ENCODE measurements at regions not wholly inside any gene's neighbourhood (a gene's known extent, or its start where the extent isn't known, plus 50 kb on each side); places are given as distances from the start of the nearest gene placed in this dataset.

GRCh38 chr4:119783189-119783983 is 154.8 kb upstream of the PDE5A start:
- no peak overlapping the region for H2AK5ac ChIP-seq (ENCODE audit: low read depth, low read length)
- H2AK9ac ChIP-seq (replicated peaks; ENCODE audit: low read depth, low read length, poor library complexity), result no peak overlapping the region
- H3K14ac ChIP-seq (replicated peaks; ENCODE audit: low read depth, low read length), result no peak overlapping the region
- ChIA-PET POLR2A (ENCODE audit: unreplicated experiment) (interaction anchor here (1.1 kb wide), 1 partner anchor 156 kb away, joined by 3 read pairs; no protein-coding TSS in a partner anchor), CTCF (no interaction called here)
- H2BK20ac ChIP-seq (ENCODE audit: low read depth, low read length), result no peak overlapping the region
- no peak for ATAC-seq (ENCODE audit: low read depth)
- H4K5ac ChIP-seq (ENCODE audit: low read depth, low read length), result no peak overlapping the region
- H3K27me3 ChIP-seq (ENCODE audit: control insufficient read depth, insufficient read depth, low read length), result no peaks in the 10 kb centered on the region
- H2BK120ac ChIP-seq (ENCODE audit: low read depth, low read length), result no peak overlapping the region
- H3K18ac ChIP-seq (ENCODE audit: low read depth, low read length), result no peak overlapping the region
- no CpG with 5 or more reads among the region's 4 CpGs for WGBS, 2 experiments (ENCODE audit: extremely low coverage in 2 of 2, insufficient read length in 1 of 2)
- TF ChIP-seq CEBPB (IDR thresholded peaks at IDR 0.05; ENCODE audit: low read depth, low read length), result no peak
- no peak for TF ChIP-seq NFE2L2 (IDR thresholded peaks at IDR 0.05; ENCODE audit: low read depth, low read length)
- no peak for TF ChIP-seq RFX5 (IDR thresholded peaks at IDR 0.05; ENCODE audit: low read depth, low read length)
- no peak for TF ChIP-seq MAFK (IDR thresholded peaks at IDR 0.05; ENCODE audit: low read depth, low read length)
- TF ChIP-seq CHD1 (IDR thresholded peaks at IDR 0.05; ENCODE audit: low read depth, low read length), result no peak
- TF ChIP-seq RAD21 (IDR thresholded peaks at IDR 0.05; ENCODE audit: low read length), result no peak
- no peak for TF ChIP-seq CTCF (conservative IDR thresholded peaks at IDR 0.05; ENCODE audit: low read depth, low read length)
- no peak for TF ChIP-seq USF2 (IDR thresholded peaks at IDR 0.05; ENCODE audit: low read depth, low read length)
- TF ChIP-seq BHLHE40 (IDR thresholded peaks at IDR 0.05; ENCODE audit: low read depth, low read length), result no peak
- TF ChIP-seq RCOR1 (IDR thresholded peaks at IDR 0.05; ENCODE audit: insufficient replicate concordance, low read length), result no peak
- no peak for TF ChIP-seq ELK1 (IDR thresholded peaks at IDR 0.05; ENCODE audit: borderline replicate concordance, low read depth, low read length)
- dilution Hi-C loops (cut with HindIII; ENCODE audit: low sequenced_read_pairs, unreplicated experiment), result no loop called here
- no peaks in the 10 kb centered on the region for H3K79me1 ChIP-seq (ENCODE audit: low read depth in 1 of 2, low read length in 2 of 2)
- no peak overlapping the region for H3K27ac ChIP-seq (ENCODE audit: insufficient read depth, low read length)
- no peak overlapping the region for H3K4me2 ChIP-seq (ENCODE audit: low read depth, low read length)
- intact Hi-C loops (cut with micrococcal nuclease), result no loop called here
- DNase-seq, result no peak
- no peak overlapping the region for H3K4ac ChIP-seq (ENCODE audit: low read depth, low read length)
- no peaks in the 10 kb centered on the region; the same call in 1 of the 2 replicates for H3K4me1 ChIP-seq (ENCODE audit: control insufficient read depth, insufficient read depth, low read length)
- H2BK15ac ChIP-seq (ENCODE audit: low read depth, low read length), result no peak overlapping the region
- no peaks in the 10 kb centered on the region for H3K9me1 ChIP-seq (ENCODE audit: insufficient read depth, low read length)
- H4K8ac ChIP-seq (ENCODE audit: low read depth in 2 of 2, low read length in 2 of 2), result no peak overlapping the region
- H3K9ac ChIP-seq (ENCODE audit: low read depth, low read length), result no peak overlapping the region
- no peak overlapping the region for H3K56ac ChIP-seq (ENCODE audit: extremely low read depth, insufficient read depth, low read length)
- H3K23ac ChIP-seq (ENCODE audit: low read depth, low read length), result no peak overlapping the region
- H4K91ac ChIP-seq (ENCODE audit: insufficient read depth, low read depth, low read length), result no peak overlapping the region
- no peak overlapping the region for H2BK5ac ChIP-seq (ENCODE audit: low read depth, low read length, poor library complexity, severe bottlenecking)
- H3K36me3 ChIP-seq (ENCODE audit: control insufficient read depth, insufficient read depth, low read length), result no peaks in the 10 kb centered on the region
- H4K20me1 ChIP-seq (ENCODE audit: insufficient read depth, low read length), result no peaks in the 10 kb centered on the region
- BruUV-seq (replicated peaks), result no TSS peak
- H3K9me3 ChIP-seq (ENCODE audit: control insufficient read depth, insufficient read depth, low read length), result peaks cover 10% of the 10 kb centered on the region
- in situ Hi-C loops (cut with MboI; ENCODE audit: low sequenced_read_pairs), result no loop called here
- no peak overlapping the region for H3K4me3 ChIP-seq (ENCODE audit: insufficient read depth, low read depth, low read length)
- no peak overlapping the region for H2AFZ ChIP-seq (replicated peaks; ENCODE audit: low read length, poor library complexity)
